HL-60 (cell line): ENCODE measurements at regions not wholly inside any gene's neighbourhood (a gene's known extent, or its start where the extent isn't known, plus 50 kb on each side); places are given as distances from the start of the nearest gene placed in this dataset.

Experiments used
- DNase-seq, 2 experiments: peaks; one replicate each; pipeline ENCODE4 v3.0.0-alpha.2; 2010 to 2020; ENCODE audit warnings: low read depth in 1 of 2, low spot score in 1 of 2
- H3K27ac ChIP-seq: fragments of 250-450 bp; sonication (Bioruptor Pico); replicated peaks from 2 replicates; pipeline ENCODE4 v1.5.1; 2020; ENCODE audit warnings: mild to moderate bottlenecking, moderate library complexity
- H3K27me3 ChIP-seq: fragments of 250-450 bp; sonication (Bioruptor Pico); 2 replicates; pipeline ENCODE4 v1.5.1; 2021; ENCODE audit warnings: mild to moderate bottlenecking, moderate library complexity; ENCODE audit not compliant: insufficient read depth, poor library complexity, severe bottlenecking
- H3K4me3 ChIP-seq: replicated peaks from 2 replicates; pipeline ENCODE4 v1.5.1; 2011; ENCODE audit warnings: mild to moderate bottlenecking, control low read depth, low read length; ENCODE audit not compliant: insufficient read depth
- CTCF ChIP-seq: IDR thresholded peaks from one replicate; pipeline ENCODE4 v1.5.1; 2011; ENCODE audit warnings: low read length, control low read depth, inconsistent platforms; ENCODE audit not compliant: insufficient read depth
- GABPA ChIP-seq: IDR thresholded peaks from 2 replicates; pipeline ENCODE4 v1.6.1; 2012; ENCODE audit warnings: low read depth
- POLR2AphosphoS5 ChIP-seq: IDR thresholded peaks from 2 replicates; pipeline ENCODE4 v1.6.1; 2012; ENCODE audit warnings: low read depth
- REST ChIP-seq: IDR thresholded peaks from 2 replicates; pipeline ENCODE4 v1.6.1; 2012; ENCODE audit warnings: low read depth; ENCODE audit not compliant: insufficient replicate concordance
- SPI1 ChIP-seq: IDR thresholded peaks from 2 replicates; pipeline ENCODE4 v1.6.1; 2012; ENCODE audit warnings: low read depth, mild to moderate bottlenecking, borderline replicate concordance

GRCh38 chr2:80969900-80970299, 665.3 kb upstream of the LRRTM1 start:
- TF ChIP-seq GABPA (no peak), REST (no peak), POLR2AphosphoS5 (no peak), SPI1 (no peak), CTCF (no peak)

GRCh38 chr2:80968450-80968849, 663.9 kb upstream of the LRRTM1 start:
- no peaks in the 10 kb centered on the region for H3K27me3 ChIP-seq
- no peak for DNase-seq
- H3K4me3 ChIP-seq = no peak overlapping the region
- TF ChIP-seq CTCF (no peak), REST (no peak), GABPA (no peak), POLR2AphosphoS5 (no peak), SPI1 (no peak)
- H3K27ac ChIP-seq = no peak overlapping the region

More at GRCh38 chr2:80969900-80970299, 665.3 kb upstream of the LRRTM1 start:
- no peak for DNase-seq
- H3K4me3 ChIP-seq = no peak overlapping the region
- H3K27ac ChIP-seq = no peak overlapping the region
- H3K27me3 ChIP-seq = no peaks in the 10 kb centered on the region

- Histone ChIP-seq H3K27me3 (no peaks in the 10 kb centered on the region), H3K27ac (no peak overlapping the region), H3K4me3 (no peak overlapping the region)
- no peak for TF ChIP-seq REST
- TF ChIP-seq POLR2AphosphoS5 = no peak
- no peak for TF ChIP-seq SPI1
- TF ChIP-seq GABPA = no peak
- TF ChIP-seq CTCF = no peak
- no peak for DNase-seq
These were observed 643.1 kb upstream of the LRRTM1 start for GRCh38 chr2:80947601-80948130.
